ENCODE measurements at regions not wholly inside any gene's neighbourhood (a gene's known extent, or its start where the extent isn't known, plus 50 kb on each side); places are given as distances from the start of the nearest gene placed in this dataset.
"Not testable (repeated sequence)": the region's sequence is repeated elsewhere in the genome, so short reads cannot be mapped to it uniquely, and the experiment has no call there.

- DNase-seq (ENCODE audit: low read depth), result no peak
These were observed 552.7 kb downstream of the ZNF674 start for GRCh38 chrX:45992402-45993123.

GRCh38 chrX:45986971-45987370 lies 558.2 kb downstream of the ZNF674 start:
- DNase-seq (ENCODE audit: low read depth), result peak; percentile 75

- peak; percentile 76 for DNase-seq (ENCODE audit: low read depth)
These were observed 559.1 kb downstream of the ZNF674 start for GRCh38 chrX:45986081-45986480.

GRCh38 chrX:45982958-45983727 lies 562.1 kb downstream of the ZNF674 start:
- DNase-seq (ENCODE audit: low read depth), result not testable (repeated sequence)

- peak; percentile 88 for DNase-seq (ENCODE audit: low read depth)
These were observed 564.5 kb downstream of the ZNF674 start for GRCh38 chrX:45980726-45981125.

GRCh38 chrX:45975633-45976032 lies 569.6 kb downstream of the ZNF674 start:
- no peak for DNase-seq (ENCODE audit: low read depth)

GRCh38 chrX:45972636-45973035 lies 572.6 kb downstream of the ZNF674 start:
- peak; percentile 27 for DNase-seq (ENCODE audit: low read depth)

GRCh38 chrX:45959567-45959966 lies 585.7 kb downstream of the ZNF674 start:
- DNase-seq (ENCODE audit: low read depth), result no peak

GRCh38 chrX:45956191-45956870 lies 588.9 kb downstream of the ZNF674 start:
- DNase-seq (ENCODE audit: low read depth), result no peak

- DNase-seq (ENCODE audit: low read depth), result no peak
These were observed 589.6 kb downstream of the ZNF674 start for GRCh38 chrX:45955661-45956060.

- peak; percentile 65 for DNase-seq (ENCODE audit: low read depth)
These were observed 591.2 kb downstream of the ZNF674 start for GRCh38 chrX:45954026-45954425.

GRCh38 chrX:45952030-45952429 lies 593.2 kb downstream of the ZNF674 start:
- DNase-seq (ENCODE audit: low read depth), result no peak

GRCh38 chrX:45935408-45935807 lies 609.8 kb downstream of the ZNF674 start:
- no peak for DNase-seq (ENCODE audit: low read depth)

- DNase-seq (ENCODE audit: low read depth), result no peak
These were observed 632.9 kb downstream of the ZNF674 start for GRCh38 chrX:45912316-45912715.

GRCh38 chrX:45907786-45908185 lies 637.4 kb downstream of the ZNF674 start:
- no peak for DNase-seq (ENCODE audit: low read depth)

- no peak for DNase-seq (ENCODE audit: low read depth)
These were observed 641.4 kb downstream of the ZNF674 start for GRCh38 chrX:45903781-45904201.

GRCh38 chrX:45900766-45901615 lies 644.2 kb downstream of the ZNF674 start:
- DNase-seq (ENCODE audit: low read depth), result peak; percentile 55

GRCh38 chrX:45894864-45895645 lies 650.2 kb downstream of the ZNF674 start:
- DNase-seq (ENCODE audit: low read depth), result no peak

GRCh38 chrX:45889471-45889870 lies 655.8 kb downstream of the ZNF674 start:
- DNase-seq (ENCODE audit: low read depth), result peak; percentile 65

GRCh38 chrX:45888518-45888917 lies 656.7 kb downstream of the ZNF674 start:
- DNase-seq (ENCODE audit: low read depth), result no peak

- no peak for DNase-seq (ENCODE audit: low read depth)
These were observed 659.3 kb downstream of the ZNF674 start for GRCh38 chrX:45885931-45886330.
